AG09319 (cell line): ENCODE measurements at regions not wholly inside any gene's neighbourhood (a gene's known extent, or its start where the extent isn't known, plus 50 kb on each side); places are given as distances from the start of the nearest gene placed in this dataset.

Experiments used
- DNase-seq: peaks from one replicate; pipeline ENCODE4 v3.0.0-alpha.2; 2010; ENCODE audit warnings: low read depth; ENCODE audit errors: extremely low read depth
- TF ChIP-seq, protein P1 (sequence below): IDR thresholded peaks from 2 replicates; pipeline ENCODE4 v1.5.1; 2011; ENCODE audit warnings: low read depth, mild to moderate bottlenecking, inconsistent platforms, low read length, moderate library complexity

DNA sequence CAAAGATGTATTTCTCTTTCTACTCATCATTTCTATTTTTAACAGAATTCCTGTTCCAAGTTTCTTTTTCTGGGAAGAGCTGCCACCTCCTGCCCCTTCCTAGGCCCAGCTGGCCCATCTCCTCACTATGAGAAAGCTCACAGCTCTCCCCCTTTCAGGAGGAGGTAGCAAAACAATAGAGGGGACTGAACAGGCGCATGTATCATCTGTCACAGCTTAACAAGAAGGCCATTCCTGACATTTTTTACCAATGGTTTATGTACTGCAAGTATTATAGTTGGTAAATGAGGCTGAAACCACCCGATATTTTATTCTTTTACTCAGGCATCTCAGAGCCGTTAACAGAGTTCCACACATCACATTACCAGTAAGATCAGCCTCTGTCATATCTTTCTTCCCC is 103.7 kb upstream of the MTHFD1L start:
- DNase-seq: no peak
- TF ChIP-seq, protein P1, sequence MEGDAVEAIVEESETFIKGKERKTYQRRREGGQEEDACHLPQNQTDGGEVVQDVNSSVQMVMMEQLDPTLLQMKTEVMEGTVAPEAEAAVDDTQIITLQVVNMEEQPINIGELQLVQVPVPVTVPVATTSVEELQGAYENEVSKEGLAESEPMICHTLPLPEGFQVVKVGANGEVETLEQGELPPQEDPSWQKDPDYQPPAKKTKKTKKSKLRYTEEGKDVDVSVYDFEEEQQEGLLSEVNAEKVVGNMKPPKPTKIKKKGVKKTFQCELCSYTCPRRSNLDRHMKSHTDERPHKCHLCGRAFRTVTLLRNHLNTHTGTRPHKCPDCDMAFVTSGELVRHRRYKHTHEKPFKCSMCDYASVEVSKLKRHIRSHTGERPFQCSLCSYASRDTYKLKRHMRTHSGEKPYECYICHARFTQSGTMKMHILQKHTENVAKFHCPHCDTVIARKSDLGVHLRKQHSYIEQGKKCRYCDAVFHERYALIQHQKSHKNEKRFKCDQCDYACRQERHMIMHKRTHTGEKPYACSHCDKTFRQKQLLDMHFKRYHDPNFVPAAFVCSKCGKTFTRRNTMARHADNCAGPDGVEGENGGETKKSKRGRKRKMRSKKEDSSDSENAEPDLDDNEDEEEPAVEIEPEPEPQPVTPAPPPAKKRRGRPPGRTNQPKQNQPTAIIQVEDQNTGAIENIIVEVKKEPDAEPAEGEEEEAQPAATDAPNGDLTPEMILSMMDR: no peak

DNA sequence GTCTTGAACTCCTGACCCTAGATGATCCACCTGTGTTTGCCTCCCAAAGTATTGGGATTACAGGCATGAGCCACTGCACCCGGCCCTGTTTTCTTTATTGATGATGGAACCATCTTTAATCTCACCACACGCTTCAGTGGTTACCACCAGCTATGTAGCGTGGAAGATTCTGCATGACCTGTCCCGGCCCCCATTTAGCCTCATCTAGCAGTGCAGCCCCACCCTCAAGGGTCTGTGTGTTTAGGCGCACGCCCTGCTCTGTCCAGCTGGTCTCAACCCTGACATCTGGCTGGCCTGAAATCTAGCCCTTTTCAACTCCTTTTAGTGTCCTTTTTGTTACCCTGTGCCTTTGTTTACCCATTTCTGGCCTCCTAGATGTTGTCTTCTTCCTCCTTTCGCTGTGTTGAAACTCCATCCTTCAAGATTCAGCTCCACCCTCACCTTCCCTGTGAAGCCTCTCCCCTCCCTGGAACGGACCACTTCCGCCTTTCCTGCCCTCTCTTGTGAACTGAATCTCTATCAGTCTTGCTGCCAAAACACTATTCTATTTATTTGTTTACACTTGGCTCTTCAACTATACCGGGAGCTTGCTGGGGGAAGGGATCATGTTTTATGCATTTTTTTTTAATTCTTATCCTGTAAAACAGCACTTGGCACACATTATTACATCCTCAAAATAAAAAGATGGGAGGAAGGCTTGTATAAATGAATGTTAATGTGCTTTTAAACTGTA is 101.0 kb upstream of the MTHFD1L start:
- TF ChIP-seq, protein P1: no peak
- DNase-seq: no peak

- TF ChIP-seq, protein P1: no peak
Measured at GRCh38 chr6:150765067-150765764, 100.3 kb upstream of the MTHFD1L start.

DNA sequence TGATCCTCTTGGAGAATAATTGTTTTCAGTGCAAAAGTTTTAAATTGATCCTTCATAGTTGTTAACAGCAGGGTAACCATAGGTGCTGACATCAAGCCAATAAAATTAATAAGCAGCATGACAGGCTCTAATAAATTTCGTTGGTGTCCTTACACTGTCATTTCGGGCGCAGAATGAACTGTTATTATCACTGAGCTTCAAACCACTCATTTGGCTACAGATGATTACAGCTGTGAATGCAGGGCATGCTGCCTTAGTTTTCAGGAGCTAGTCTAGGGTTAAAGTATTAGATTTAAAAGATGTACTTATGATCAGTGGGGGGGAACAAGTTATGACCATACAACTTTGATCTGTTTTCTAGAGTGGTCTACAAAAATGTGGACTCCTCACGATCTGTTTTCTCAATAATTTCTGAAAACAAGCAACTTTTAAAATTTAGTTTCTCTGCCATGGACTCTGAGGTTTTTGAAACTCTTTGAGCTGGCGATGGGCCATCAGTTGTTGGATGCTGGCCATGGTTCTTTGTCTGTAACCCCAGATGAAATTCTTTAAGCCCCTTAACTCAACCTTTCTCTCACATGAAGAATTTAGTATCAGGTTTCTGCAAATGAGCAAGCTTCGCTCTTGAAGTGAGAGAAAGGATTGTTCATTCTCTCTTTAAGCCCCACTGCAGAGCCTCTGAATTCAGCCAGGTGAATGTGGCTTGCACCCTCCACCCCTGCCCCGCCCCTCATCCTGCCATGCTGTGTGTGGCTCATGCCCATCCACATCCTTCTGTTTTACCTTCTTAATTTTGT is 99.1 kb upstream of the MTHFD1L start:
- no peak for DNase-seq
- TF ChIP-seq, protein P1: no peak

More at GRCh38 chr6:150765067-150765764, 100.3 kb upstream of the MTHFD1L start:
- DNase-seq: no peak

DNA sequence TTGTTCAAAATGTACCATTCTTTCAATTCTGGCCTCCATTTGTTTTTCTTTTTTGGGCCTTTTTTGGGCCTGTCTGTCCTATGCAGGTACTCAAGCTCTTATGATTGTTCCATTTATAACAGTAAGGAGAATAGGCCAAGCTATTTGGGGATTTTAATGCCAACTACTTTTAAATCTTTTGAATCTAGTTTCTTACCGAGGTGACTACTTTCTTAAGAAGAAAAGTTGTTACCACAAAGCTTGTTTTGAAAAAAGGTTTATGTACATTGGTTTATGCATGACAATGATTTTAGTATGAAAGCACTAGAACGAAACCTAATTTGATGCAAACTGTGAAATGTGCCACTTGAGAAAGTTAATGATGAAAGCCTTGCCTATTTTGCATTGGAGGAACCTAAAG is 98.3 kb upstream of the MTHFD1L start:
- TF ChIP-seq, protein P1: no peak
- DNase-seq: no peak

GRCh38 chr6:150767571-150768018 is 97.9 kb upstream of the MTHFD1L start:
- TF ChIP-seq, protein P1: no peak
- DNase-seq: no peak

DNA sequence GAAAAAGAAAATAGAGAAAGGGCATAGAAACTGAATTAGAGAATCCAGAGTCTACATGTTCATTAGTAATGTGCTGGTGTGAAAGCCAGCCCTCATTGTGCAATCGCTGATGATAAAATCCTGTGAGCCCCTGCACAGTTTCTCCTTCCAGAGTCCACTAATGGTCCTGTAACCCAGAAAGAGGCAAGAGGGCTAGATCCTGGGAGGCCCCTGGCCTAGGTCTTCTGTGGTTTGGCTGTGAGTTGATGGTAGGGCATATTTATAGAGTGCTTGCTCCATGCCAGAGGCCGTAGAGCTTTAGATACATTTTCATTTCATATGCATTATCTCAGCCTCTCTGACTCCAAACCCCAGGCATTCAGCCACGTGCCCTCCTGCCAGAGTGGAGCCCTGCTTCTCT is 94.9 kb upstream of the MTHFD1L start:
- TF ChIP-seq, protein P1: no peak
- no peak for DNase-seq
